NT2/D1 (cell line): ENCODE measurements at regions not wholly inside any gene's neighbourhood (a gene's known extent, or its start where the extent isn't known, plus 50 kb on each side); places are given as distances from the start of the nearest gene placed in this dataset.

Source experiments
- DNase-seq: peaks from one replicate; pipeline ENCODE4 v3.0.0-alpha.2; 2011; ENCODE audit warnings: low read depth, low spot score
- H3K27me3 ChIP-seq: 2 replicates; pipeline ENCODE4 v1.6.0; 2011; ENCODE audit warnings: mild to moderate bottlenecking; ENCODE audit not compliant: insufficient read length, insufficient read depth
- H3K36me3 ChIP-seq: 2 replicates; pipeline ENCODE4 v1.6.1; 2011; ENCODE audit warnings: mild to moderate bottlenecking, low read length, mixed read lengths; ENCODE audit not compliant: insufficient read depth, insufficient read length
- H3K4me1 ChIP-seq: 2 replicates; pipeline ENCODE4 v1.5.1; 2011; ENCODE audit not compliant: insufficient read depth, insufficient read length
- H3K4me3 ChIP-seq: 2 replicates; pipeline ENCODE4 v1.5.1; 2011; ENCODE audit warnings: low read depth; ENCODE audit not compliant: insufficient read length
- H3K9ac ChIP-seq: 2 replicates; pipeline ENCODE4 v1.6.0; 2011; ENCODE audit warnings: low read depth; ENCODE audit not compliant: insufficient read length
- H3K9me3 ChIP-seq: 2 replicates; pipeline ENCODE4 v1.5.1; 2011; ENCODE audit warnings: mild to moderate bottlenecking, low read length; ENCODE audit not compliant: insufficient read depth
- SUZ12 ChIP-seq: IDR thresholded peaks from 2 replicates; pipeline ENCODE4 v1.6.1; 2011; ENCODE audit not compliant: insufficient read length, insufficient read depth; ENCODE audit errors: extremely low read depth
- YY1 ChIP-seq: IDR thresholded peaks from 2 replicates; pipeline ENCODE4 v1.6.1; 2011; ENCODE audit not compliant: insufficient read length, insufficient read depth
- ZNF274 ChIP-seq: IDR thresholded peaks from 2 replicates; pipeline ENCODE4 v1.6.1; 2011; ENCODE audit warnings: mild to moderate bottlenecking, low read depth, low read length

DNA sequence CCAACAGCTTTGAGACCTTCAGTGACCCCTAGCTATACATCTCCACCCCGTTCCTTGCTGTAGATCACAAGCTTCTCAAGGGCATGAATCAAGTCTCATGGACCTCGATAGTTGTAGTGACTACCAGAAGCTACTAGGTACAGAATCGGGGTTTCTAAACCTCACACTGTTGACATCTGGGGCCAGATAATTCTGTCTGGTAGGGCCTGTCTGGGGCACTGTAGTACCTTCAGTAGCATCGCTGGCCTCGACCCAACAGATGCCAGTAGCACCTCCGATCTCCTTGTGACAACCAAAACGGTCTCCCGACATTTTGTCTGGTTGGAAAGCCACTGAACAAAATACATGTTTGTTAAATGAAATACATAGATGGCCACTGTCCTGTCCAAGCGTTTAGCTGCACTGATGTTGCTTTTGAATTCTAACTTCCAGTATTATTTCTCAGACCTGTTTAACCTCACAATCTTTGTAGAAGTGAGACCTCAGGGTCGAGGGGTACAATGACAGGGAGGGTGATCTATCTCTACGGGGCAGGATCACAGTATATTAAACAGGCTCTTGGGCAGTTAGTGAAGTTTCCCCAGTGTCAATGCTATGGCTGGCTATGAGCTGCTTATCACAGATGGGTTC, 262.5 kb upstream of the IGF1R start:
- no peak overlapping the region for H3K4me3 ChIP-seq
- H3K9me3 ChIP-seq = no peaks in the 10 kb centered on the region
- DNase-seq = no peak
- H3K4me1 ChIP-seq = no peaks in the 10 kb centered on the region
- no peaks in the 10 kb centered on the region for H3K36me3 ChIP-seq
- no peaks in the 10 kb centered on the region for H3K27me3 ChIP-seq
- no peak overlapping the region for H3K9ac ChIP-seq
- TF ChIP-seq ZNF274 (no peak), YY1 (no peak), SUZ12 (no peak)

GRCh38 chr15:98386561-98386960, 261.8 kb upstream of the IGF1R start:
- Histone ChIP-seq H3K4me3 (no peak overlapping the region), H3K4me1 (no peaks in the 10 kb centered on the region), H3K36me3 (no peaks in the 10 kb centered on the region), H3K9ac (no peak overlapping the region), H3K27me3 (no peaks in the 10 kb centered on the region), H3K9me3 (no peaks in the 10 kb centered on the region)
- TF ChIP-seq YY1 (no peak), ZNF274 (no peak), SUZ12 (no peak)
- no peak for DNase-seq

- H3K9me3 ChIP-seq = no peaks in the 10 kb centered on the region
- no peaks in the 10 kb centered on the region for H3K27me3 ChIP-seq
- no peak for DNase-seq
- no peak overlapping the region for H3K4me3 ChIP-seq
- no peaks in the 10 kb centered on the region for H3K4me1 ChIP-seq
- no peak overlapping the region for H3K9ac ChIP-seq
- H3K36me3 ChIP-seq = no peaks in the 10 kb centered on the region
- TF ChIP-seq YY1 = no peak
- TF ChIP-seq SUZ12 = no peak
- no peak for TF ChIP-seq ZNF274
Measured at GRCh38 chr15:98387866-98388265, 260.5 kb upstream of the IGF1R start.

DNA sequence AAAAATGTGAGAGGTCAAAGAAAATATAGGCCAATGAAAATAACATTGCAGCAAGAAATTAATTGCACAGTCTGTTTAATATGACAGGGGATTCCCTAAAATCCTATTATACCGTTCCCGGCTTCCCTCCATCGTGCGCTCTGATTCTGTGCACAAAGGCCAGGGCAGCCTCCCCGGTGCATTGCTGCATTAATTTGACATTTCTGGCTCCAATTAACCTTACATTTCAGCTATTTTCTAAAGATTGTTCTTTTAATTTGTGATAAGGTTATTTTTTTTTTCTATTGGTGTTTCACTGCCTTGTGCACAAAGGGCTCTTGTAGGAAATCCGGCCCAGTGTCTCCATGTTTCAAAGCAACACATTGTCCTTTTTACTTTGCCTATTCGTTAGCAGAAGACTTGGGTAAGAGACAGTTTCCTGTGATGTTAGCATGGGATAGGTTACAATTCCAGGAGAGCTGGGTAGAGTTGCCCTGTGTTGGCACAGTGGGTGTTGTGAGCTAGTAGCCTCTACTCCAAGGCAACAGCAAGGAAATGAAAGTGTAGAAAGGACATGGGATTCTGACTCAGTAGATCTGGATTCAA, 257.3 kb upstream of the IGF1R start:
- DNase-seq = no peak
- TF ChIP-seq ZNF274 (no peak), SUZ12 (no peak), YY1 (no peak)
- no peak overlapping the region for H3K4me3 ChIP-seq
- no peak overlapping the region for H3K9ac ChIP-seq
- H3K27me3 ChIP-seq = no peaks in the 10 kb centered on the region
- no peaks in the 10 kb centered on the region for H3K4me1 ChIP-seq
- no peaks in the 10 kb centered on the region for H3K9me3 ChIP-seq
- H3K36me3 ChIP-seq = no peaks in the 10 kb centered on the region

- no peak for DNase-seq
- H3K36me3 ChIP-seq = no peaks in the 10 kb centered on the region
- no peak for TF ChIP-seq YY1
- TF ChIP-seq SUZ12 = no peak
- no peak for TF ChIP-seq ZNF274
- H3K4me3 ChIP-seq = no peak overlapping the region
- H3K9ac ChIP-seq = no peak overlapping the region
- no peaks in the 10 kb centered on the region for H3K9me3 ChIP-seq
- H3K27me3 ChIP-seq = no peaks in the 10 kb centered on the region
- no peaks in the 10 kb centered on the region for H3K4me1 ChIP-seq
Measured at GRCh38 chr15:98391568-98391967, 256.8 kb upstream of the IGF1R start.

DNA sequence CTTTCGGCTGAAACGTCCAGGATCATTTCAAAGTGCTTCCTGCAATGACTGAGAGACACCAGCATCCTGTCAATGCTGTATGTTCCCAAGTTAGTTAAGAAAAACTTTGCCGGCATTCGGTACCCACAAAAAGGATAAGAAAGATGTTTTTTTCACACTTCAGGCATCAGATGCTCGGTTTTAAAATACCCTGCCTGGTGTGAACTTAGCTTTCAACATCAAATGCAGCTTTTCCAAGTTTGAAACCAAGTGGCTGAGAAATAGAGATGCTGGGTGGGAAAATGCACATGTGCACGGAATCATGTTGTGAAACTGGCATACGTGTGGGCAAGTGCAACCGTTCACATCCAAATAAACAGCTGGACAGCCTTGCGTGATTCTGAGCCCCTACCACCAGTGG, 254.9 kb upstream of the IGF1R start:
- Histone ChIP-seq H3K4me3 (no peak overlapping the region), H3K4me1 (no peaks in the 10 kb centered on the region), H3K36me3 (no peaks in the 10 kb centered on the region), H3K27me3 (no peaks in the 10 kb centered on the region), H3K9me3 (no peaks in the 10 kb centered on the region), H3K9ac (no peak overlapping the region)
- DNase-seq = no peak
- TF ChIP-seq YY1 (no peak), SUZ12 (no peak), ZNF274 (no peak)

DNA sequence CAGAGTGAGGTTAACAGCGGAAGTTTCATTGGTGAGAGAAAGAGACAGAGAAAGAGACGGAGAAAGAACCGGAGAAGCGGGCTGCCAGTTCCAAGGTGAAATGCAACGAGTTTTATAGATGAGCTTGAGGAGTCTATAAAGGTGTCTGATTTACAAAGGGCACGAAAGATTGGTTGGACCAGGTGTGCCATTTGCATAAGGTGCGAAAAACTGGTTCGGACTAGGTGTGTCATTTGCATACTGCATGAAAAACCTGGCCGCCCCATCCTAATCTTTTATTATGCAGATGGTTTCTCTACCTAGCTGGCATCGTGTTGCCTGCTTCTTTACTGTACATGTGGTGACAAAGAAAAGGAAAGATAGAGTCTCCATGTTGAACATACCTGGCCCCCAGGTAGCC, 253.8 kb upstream of the IGF1R start:
- Histone ChIP-seq H3K4me1 (no peaks in the 10 kb centered on the region), H3K36me3 (no peaks in the 10 kb centered on the region), H3K9ac (no peak overlapping the region), H3K4me3 (no peak overlapping the region), H3K27me3 (no peaks in the 10 kb centered on the region), H3K9me3 (no peaks in the 10 kb centered on the region)
- no peak for TF ChIP-seq YY1
- TF ChIP-seq SUZ12 = no peak
- no peak for TF ChIP-seq ZNF274
- DNase-seq = no peak
